ENCODE measurements at regions not wholly inside any gene's neighbourhood (a gene's known extent, or its start where the extent isn't known, plus 50 kb on each side); places are given as distances from the start of the nearest gene placed in this dataset.

DNA sequence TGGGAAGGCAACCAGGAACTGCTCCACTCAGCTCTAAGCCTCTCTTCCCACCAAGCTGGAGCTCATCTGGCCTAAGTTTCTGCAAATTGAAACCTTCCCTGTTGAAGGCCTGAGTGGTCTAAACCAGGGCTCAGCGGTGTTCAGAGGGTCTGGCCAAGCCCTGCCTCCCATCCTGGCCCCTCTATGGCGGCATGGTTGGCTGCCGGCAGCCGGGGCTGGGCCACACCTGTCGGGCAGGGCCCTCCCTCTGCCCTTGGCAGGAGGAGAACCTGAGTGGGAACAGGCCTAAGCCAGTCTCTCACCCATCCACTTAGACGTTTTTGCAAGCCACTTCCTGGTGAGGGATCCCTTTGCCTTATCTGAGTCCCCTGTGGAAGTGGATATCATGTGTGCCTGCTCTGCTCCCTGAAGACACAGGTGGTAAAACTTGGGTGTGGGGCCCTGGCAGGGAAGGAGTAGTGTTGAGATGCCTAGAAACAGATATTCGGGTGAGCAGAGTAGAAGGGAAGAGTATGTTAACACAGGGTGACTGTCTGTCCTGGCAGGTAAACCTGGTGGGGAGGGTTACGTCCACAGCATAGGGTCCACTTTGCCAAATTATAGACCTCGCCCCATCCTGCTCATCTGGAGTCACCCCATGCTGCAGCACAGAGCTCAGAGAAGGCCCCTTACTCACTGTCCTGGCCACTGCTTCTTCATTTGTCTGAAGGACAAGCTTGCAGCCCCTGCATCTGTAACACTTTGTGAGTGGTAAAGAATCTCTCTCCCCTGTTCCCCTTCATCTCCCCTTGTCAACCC, 63.0 kb upstream of the SIX2 start:
- H3K27me3 ChIP-seq (ENCODE audit: insufficient read depth, low read depth, low read length) = no peaks in the 10 kb centered on the region
- no peaks in the 10 kb centered on the region for H3K9me2 ChIP-seq (ENCODE audit: insufficient read depth, low read length)
- H4K20me1 ChIP-seq (ENCODE audit: insufficient read depth) = no peaks in the 10 kb centered on the region
- H3K9ac ChIP-seq (ENCODE audit: low read length) = no peak overlapping the region
- no peak overlapping the region for H3K4me2 ChIP-seq (ENCODE audit: low read length)
- no peak for TF ChIP-seq TAF1 (IDR thresholded peaks at IDR 0.05; ENCODE audit: low read depth)
- H3K4me3 ChIP-seq (ENCODE audit: low read length) = no peak overlapping the region
- no peaks in the 10 kb centered on the region for H3F3A ChIP-seq (ENCODE audit: insufficient read depth, low read length, poor library complexity, severe bottlenecking)
- no peaks in the 10 kb centered on the region for H3K79me2 ChIP-seq (replicated peaks; ENCODE audit: insufficient read depth, low read length)
- no peaks in the 10 kb centered on the region for H3K9me3 ChIP-seq (ENCODE audit: low read length)
- no peak overlapping the region for H3K27ac ChIP-seq (ENCODE audit: low read length)
- no peak overlapping the region for H2AFZ ChIP-seq (ENCODE audit: low read depth, low read length)
- no peaks in the 10 kb centered on the region for H3K36me3 ChIP-seq (ENCODE audit: insufficient read depth, low read length)

DNA sequence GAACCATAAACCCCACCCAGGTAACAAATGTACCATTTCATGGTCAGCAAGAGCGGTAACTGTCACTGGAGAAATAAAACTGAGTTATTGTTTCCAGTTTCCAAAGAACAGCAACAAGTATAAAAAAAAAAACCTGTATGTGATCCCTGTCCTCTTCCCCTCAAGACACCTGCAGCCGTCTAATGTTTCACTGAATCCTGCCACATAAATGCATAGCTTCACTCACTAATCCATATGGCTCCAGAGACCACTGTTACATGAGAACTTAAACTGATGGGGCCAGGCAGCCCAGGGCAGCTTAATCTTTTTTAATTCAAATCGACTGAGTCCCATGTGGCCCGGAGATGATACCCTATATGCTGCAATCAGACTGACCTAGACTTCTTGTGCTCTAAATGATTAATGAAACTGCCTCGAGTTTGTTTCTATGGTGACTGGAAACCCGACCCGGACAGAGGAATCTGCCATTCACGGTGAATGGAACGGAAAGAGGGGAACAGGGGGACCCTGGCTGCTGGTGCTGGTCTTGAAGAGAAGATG, 60.9 kb upstream of the SIX2 start:
- no peak overlapping the region for H2AFZ ChIP-seq (ENCODE audit: low read depth, low read length)
- no peaks in the 10 kb centered on the region for H3K36me3 ChIP-seq (ENCODE audit: insufficient read depth, low read length)
- H3K4me2 ChIP-seq (ENCODE audit: low read length) = no peak overlapping the region
- no peaks in the 10 kb centered on the region for H4K20me1 ChIP-seq (ENCODE audit: insufficient read depth)
- H3K9me2 ChIP-seq (ENCODE audit: insufficient read depth, low read length) = no peaks in the 10 kb centered on the region
- no peaks in the 10 kb centered on the region for H3K27me3 ChIP-seq (ENCODE audit: insufficient read depth, low read depth, low read length)
- H3K9ac ChIP-seq (ENCODE audit: low read length) = no peak overlapping the region
- H3K79me2 ChIP-seq (replicated peaks; ENCODE audit: insufficient read depth, low read length) = no peaks in the 10 kb centered on the region
- TF ChIP-seq REST (IDR thresholded peaks at IDR 0.05; ENCODE audit: borderline replicate concordance) = no peak
- TF ChIP-seq TAF1 (IDR thresholded peaks at IDR 0.05; ENCODE audit: low read depth) = no peak
- TF ChIP-seq RAD21 (conservative IDR thresholded peaks at IDR 0.05) = no peak
- TF ChIP-seq CTCF (IDR thresholded peaks at IDR 0.05; ENCODE audit: poor library complexity, severe bottlenecking) = no peak
- TF ChIP-seq SMC3 (conservative IDR thresholded peaks at IDR 0.05; ENCODE audit: poor library complexity) = no peak
- no peak for TF ChIP-seq MXI1 (conservative IDR thresholded peaks at IDR 0.05; ENCODE audit: poor library complexity, severe bottlenecking)
- TF ChIP-seq POLR2AphosphoS5 (IDR thresholded peaks at IDR 0.05) = no peak
- no peak for TF ChIP-seq EZH2 (IDR thresholded peaks at IDR 0.05; ENCODE audit: borderline replicate concordance, insufficient read depth, low read length, poor library complexity, severe bottlenecking)
- TF ChIP-seq EP300 (conservative IDR thresholded peaks at IDR 0.05; ENCODE audit: poor library complexity, severe bottlenecking) = no peak
- no peaks in the 10 kb centered on the region for H3K9me3 ChIP-seq (ENCODE audit: low read length)
- H3K27ac ChIP-seq (ENCODE audit: low read length) = no peak overlapping the region
- no peak overlapping the region for H3K4me3 ChIP-seq (ENCODE audit: low read length)
- H3F3A ChIP-seq (ENCODE audit: insufficient read depth, low read length, poor library complexity, severe bottlenecking) = no peaks in the 10 kb centered on the region
